Stimulated activated CD4-positive, alpha-beta T cell treated with anti-CD3 and anti-CD28 coated beads, Interleukin-2, amount 100 ng/mL, for 48 hours (primary cell): ENCODE measurements at regions not wholly inside any gene's neighbourhood (a gene's known extent, or its start where the extent isn't known, plus 50 kb on each side); places are given as distances from the start of the nearest gene placed in this dataset.
"Not testable (repeated sequence)": the region's sequence is repeated elsewhere in the genome, so short reads cannot be mapped to it uniquely, and the experiment has no call there.

Experiments
- DNase-seq, 2 donors: peaks; one replicate each; pipeline ENCODE4 v3.0.0-alpha.2; 2020

- DNase-seq, result no peak
Observed at GRCh38 chr12:124379938-124380754, 85.3 kb downstream of the RFLNA start.

GRCh38 chr12:124379379-124379937, 84.6 kb downstream of the RFLNA start:
- no peak for DNase-seq

GRCh38 chr12:124378926-124379325, 84.0 kb downstream of the RFLNA start:
- no peak for DNase-seq

- DNase-seq, result no peak
Observed at GRCh38 chr12:124377981-124378509, 83.2 kb downstream of the RFLNA start.

GRCh38 chr12:124376435-124376834, 81.5 kb downstream of the RFLNA start:
- DNase-seq, result no peak

GRCh38 chr12:124375789-124376175, 80.9 kb downstream of the RFLNA start:
- no peak for DNase-seq

- no peak for DNase-seq
Observed at GRCh38 chr12:124375141-124375788, 80.4 kb downstream of the RFLNA start.

- no peak for DNase-seq
Observed at GRCh38 chr12:124374567-124374966, 79.7 kb downstream of the RFLNA start.

- DNase-seq, result no peak
Observed at GRCh38 chr12:124374147-124374546, 79.3 kb downstream of the RFLNA start.

- not testable (repeated sequence) for DNase-seq
Observed at GRCh38 chr12:124373701-124374100, 78.8 kb downstream of the RFLNA start.

GRCh38 chr12:124372831-124373230, 77.9 kb downstream of the RFLNA start:
- DNase-seq, result no peak

- DNase-seq, result no peak
Observed at GRCh38 chr12:124371970-124372555, 77.2 kb downstream of the RFLNA start.

GRCh38 chr12:124371366-124371765, 76.5 kb downstream of the RFLNA start:
- no peak for DNase-seq

- no peak for DNase-seq
Observed at GRCh38 chr12:124370851-124371250, 76.0 kb downstream of the RFLNA start.

GRCh38 chr12:124370384-124370783, 75.5 kb downstream of the RFLNA start:
- no peak for DNase-seq

- no peak for DNase-seq
Observed at GRCh38 chr12:124369827-124370378, 75.0 kb downstream of the RFLNA start.

GRCh38 chr12:124369055-124369826, 74.3 kb downstream of the RFLNA start:
- no peak for DNase-seq

GRCh38 chr12:124368421-124369032, 73.6 kb downstream of the RFLNA start:
- DNase-seq, result no peak

GRCh38 chr12:124365726-124366430, 71.0 kb downstream of the RFLNA start:
- DNase-seq, result no peak
